GM12892 (cell line): ENCODE measurements at regions not wholly inside any gene's neighbourhood (a gene's known extent, or its start where the extent isn't known, plus 50 kb on each side); places are given as distances from the start of the nearest gene placed in this dataset.

Experiments
- POLR2A ChIP-seq: IDR thresholded peaks from 2 replicates; pipeline ENCODE4 v1.6.1; 2011; ENCODE audit warnings: low read depth, low read length, control low read depth
- POLR2AphosphoS5 ChIP-seq: IDR thresholded peaks from 2 replicates; pipeline ENCODE4 v1.6.1; 2011; ENCODE audit warnings: low read depth, low read length, control low read depth

- TF ChIP-seq POLR2AphosphoS5 (no peak), POLR2A (no peak)
These were observed 108.4 kb downstream of the HS3ST3B1 start for GRCh38 chr17:14409292-14409691.
